OCI-LY7 (cell line): ENCODE measurements at regions not wholly inside any gene's neighbourhood (a gene's known extent, or its start where the extent isn't known, plus 50 kb on each side); places are given as distances from the start of the nearest gene placed in this dataset.

Experiments
- CTCF ChIP-seq: fragments of 200-600 bp; sonication (generic); conservative IDR thresholded peaks from 2 replicates; pipeline ENCODE4 v1.5.1; 2014; ENCODE audit warnings: mild to moderate bottlenecking, antibody characterized with exemption, low read length, moderate library complexity, mixed read lengths
- EZH2phosphoT487 ChIP-seq: fragments of 200-600 bp; sonication (generic); IDR thresholded peaks from 2 replicates; pipeline ENCODE4 v1.6.1; 2018; ENCODE audit warnings: low read depth, borderline replicate concordance, mild to moderate bottlenecking, mixed run types, antibody characterized with exemption, low read length, moderate library complexity, mixed read lengths

GRCh38 chr16:64251742-64252141, 870.1 kb downstream of the CDH11 start:
- TF ChIP-seq CTCF, result no peak
- no peak for TF ChIP-seq EZH2phosphoT487
